ENCODE measurements at regions not wholly inside any gene's neighbourhood (a gene's known extent, or its start where the extent isn't known, plus 50 kb on each side); places are given as distances from the start of the nearest gene placed in this dataset.

DNA sequence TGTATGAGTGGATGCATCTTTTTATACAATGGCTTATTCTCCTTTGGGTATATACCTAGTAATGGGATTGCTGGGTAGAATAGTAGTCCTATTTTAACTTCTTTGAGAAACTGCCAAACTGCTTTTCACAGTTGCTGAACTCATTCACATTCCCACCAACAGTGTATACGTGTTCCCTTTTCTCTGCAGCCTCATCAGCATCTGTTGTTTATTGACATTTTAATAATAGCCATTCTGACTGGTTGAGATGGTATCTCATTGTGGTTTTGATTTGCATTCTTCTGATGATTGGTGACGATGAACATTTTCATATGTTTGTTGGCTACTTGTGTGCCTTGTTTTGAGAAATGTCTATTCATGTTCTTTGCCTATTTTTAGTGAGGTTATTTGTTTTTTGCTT is 687.0 kb upstream of the EPHA5 start:
- in situ Hi-C loops (cut with HindIII; ENCODE audit: low pct_unique_long_range_greater_than_20kb, low sequenced_read_pairs) (no loop called here), intact Hi-C loops (cut with micrococcal nuclease; ENCODE audit: unreplicated experiment) (no loop called here)
- TF ChIP-seq POLR2AphosphoS5 (IDR thresholded peaks at IDR 0.05; ENCODE audit: low read depth, low read length) (no peak), TCF7L2 (IDR thresholded peaks at IDR 0.05; ENCODE audit: low read depth, low read length) (no peak), CTCF (IDR thresholded peaks at IDR 0.05) (no peak), SIN3A (IDR thresholded peaks at IDR 0.05; ENCODE audit: borderline replicate concordance, insufficient read depth, low read depth, low read length) (no peak)
- TF ChIP-seq, protein P1, sequence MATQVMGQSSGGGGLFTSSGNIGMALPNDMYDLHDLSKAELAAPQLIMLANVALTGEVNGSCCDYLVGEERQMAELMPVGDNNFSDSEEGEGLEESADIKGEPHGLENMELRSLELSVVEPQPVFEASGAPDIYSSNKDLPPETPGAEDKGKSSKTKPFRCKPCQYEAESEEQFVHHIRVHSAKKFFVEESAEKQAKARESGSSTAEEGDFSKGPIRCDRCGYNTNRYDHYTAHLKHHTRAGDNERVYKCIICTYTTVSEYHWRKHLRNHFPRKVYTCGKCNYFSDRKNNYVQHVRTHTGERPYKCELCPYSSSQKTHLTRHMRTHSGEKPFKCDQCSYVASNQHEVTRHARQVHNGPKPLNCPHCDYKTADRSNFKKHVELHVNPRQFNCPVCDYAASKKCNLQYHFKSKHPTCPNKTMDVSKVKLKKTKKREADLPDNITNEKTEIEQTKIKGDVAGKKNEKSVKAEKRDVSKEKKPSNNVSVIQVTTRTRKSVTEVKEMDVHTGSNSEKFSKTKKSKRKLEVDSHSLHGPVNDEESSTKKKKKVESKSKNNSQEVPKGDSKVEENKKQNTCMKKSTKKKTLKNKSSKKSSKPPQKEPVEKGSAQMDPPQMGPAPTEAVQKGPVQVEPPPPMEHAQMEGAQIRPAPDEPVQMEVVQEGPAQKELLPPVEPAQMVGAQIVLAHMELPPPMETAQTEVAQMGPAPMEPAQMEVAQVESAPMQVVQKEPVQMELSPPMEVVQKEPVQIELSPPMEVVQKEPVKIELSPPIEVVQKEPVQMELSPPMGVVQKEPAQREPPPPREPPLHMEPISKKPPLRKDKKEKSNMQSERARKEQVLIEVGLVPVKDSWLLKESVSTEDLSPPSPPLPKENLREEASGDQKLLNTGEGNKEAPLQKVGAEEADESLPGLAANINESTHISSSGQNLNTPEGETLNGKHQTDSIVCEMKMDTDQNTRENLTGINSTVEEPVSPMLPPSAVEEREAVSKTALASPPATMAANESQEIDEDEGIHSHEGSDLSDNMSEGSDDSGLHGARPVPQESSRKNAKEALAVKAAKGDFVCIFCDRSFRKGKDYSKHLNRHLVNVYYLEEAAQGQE (IDR thresholded peaks at IDR 0.05; ENCODE audit: insufficient read depth in 1 of 2, low read depth in 2 of 2, low read length in 1 of 2), result no peak
- ChIA-PET POLR2A (no interaction called here), CTCF (no interaction called here)
- no peak overlapping the region for H3K27ac ChIP-seq (ENCODE audit: low read length)
- H3K27me3 ChIP-seq (ENCODE audit: control insufficient read depth, insufficient read depth, low read length), result no peaks in the 10 kb centered on the region
- no TSS peak for BruUV-seq (replicated peaks)
- ATAC-seq, result no peak
- no peaks in the 10 kb centered on the region for H3K9me3 ChIP-seq (ENCODE audit: control insufficient read depth, insufficient read depth, low read depth, low read length)
- H3K4me1 ChIP-seq (ENCODE audit: control insufficient read depth, insufficient read depth, low read length), result no peaks in the 10 kb centered on the region
- no peaks in the 10 kb centered on the region for H3K36me3 ChIP-seq (ENCODE audit: control insufficient read depth, insufficient read depth, low read length)
- no peak for DNase-seq (ENCODE audit: low read depth, low spot score)
- no peak overlapping the region for H3K4me3 ChIP-seq (ENCODE audit: low read depth in 2 of 2, low read length in 2 of 2)

DNA sequence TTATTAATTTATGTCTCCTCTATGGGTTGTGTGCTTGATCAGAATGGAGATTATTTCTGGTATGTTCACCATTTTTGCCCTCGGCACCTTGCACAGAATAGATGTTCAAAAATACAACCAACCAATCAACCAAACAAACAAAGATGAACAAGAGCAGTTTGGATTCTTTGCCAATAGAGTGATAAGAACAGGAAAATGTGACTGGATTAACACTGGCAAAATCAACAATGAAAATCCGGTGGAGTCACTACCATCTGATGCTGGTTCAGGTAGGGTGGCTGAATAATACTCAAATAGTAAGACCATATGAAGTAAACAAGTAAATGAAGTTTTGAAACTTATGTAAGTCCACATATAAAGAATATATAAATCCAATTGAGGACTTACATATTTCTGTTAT is 685.0 kb upstream of the EPHA5 start:
- no peaks in the 10 kb centered on the region for H3K9me3 ChIP-seq (ENCODE audit: control insufficient read depth, insufficient read depth, low read depth, low read length)
- no peak overlapping the region for H3K4me3 ChIP-seq (ENCODE audit: low read depth in 2 of 2, low read length in 2 of 2)
- intact Hi-C loops (cut with micrococcal nuclease; ENCODE audit: unreplicated experiment), result no loop called here
- no peaks in the 10 kb centered on the region for H3K4me1 ChIP-seq (ENCODE audit: control insufficient read depth, insufficient read depth, low read length)
- ChIA-PET POLR2A (no interaction called here), CTCF (no interaction called here)
- TF ChIP-seq POLR2AphosphoS5 (IDR thresholded peaks at IDR 0.05; ENCODE audit: low read depth, low read length) (no peak), SIN3A (IDR thresholded peaks at IDR 0.05; ENCODE audit: borderline replicate concordance, insufficient read depth, low read depth, low read length) (no peak), TCF7L2 (IDR thresholded peaks at IDR 0.05; ENCODE audit: low read depth, low read length) (no peak), CTCF (IDR thresholded peaks at IDR 0.05) (no peak)
- TF ChIP-seq, protein P1 (IDR thresholded peaks at IDR 0.05; ENCODE audit: insufficient read depth in 1 of 2, low read depth in 2 of 2, low read length in 1 of 2), result no peak
- in situ Hi-C loops (cut with HindIII; ENCODE audit: low pct_unique_long_range_greater_than_20kb, low sequenced_read_pairs), result no loop called here
- H3K27me3 ChIP-seq (ENCODE audit: control insufficient read depth, insufficient read depth, low read length), result no peaks in the 10 kb centered on the region
- DNase-seq (ENCODE audit: low read depth, low spot score) (no peak), ATAC-seq (no peak)
- no TSS peak for BruUV-seq (replicated peaks)
- H3K27ac ChIP-seq (ENCODE audit: low read length), result no peak overlapping the region
- no peaks in the 10 kb centered on the region for H3K36me3 ChIP-seq (ENCODE audit: control insufficient read depth, insufficient read depth, low read length)

Data from Panc1 (cell line).